SIG-M5 treated with dmso at 0.1 percent for 504 hours (cell line): ENCODE measurements at regions not wholly inside any gene's neighbourhood (a gene's known extent, or its start where the extent isn't known, plus 50 kb on each side); places are given as distances from the start of the nearest gene placed in this dataset.

Experiments
- DNase-seq: peaks from one replicate; lab custom pipeline; 2025; ENCODE audit not compliant: unreplicated experiment; lab: John Stamatoyannopoulos, UW

- DNase-seq = no peak
These were observed 94.4 kb upstream of the PRLR start for GRCh38 chr5:35324679-35325078.

GRCh38 chr5:35324201-35324600 lies 93.9 kb upstream of the PRLR start:
- DNase-seq = no peak

GRCh38 chr5:35320029-35320428 lies 89.7 kb upstream of the PRLR start:
- DNase-seq = no peak

GRCh38 chr5:35319333-35320002 lies 89.2 kb upstream of the PRLR start:
- DNase-seq = peak; percentile 88

GRCh38 chr5:35317586-35317985 lies 87.3 kb upstream of the PRLR start:
- no peak for DNase-seq

- DNase-seq = no peak
These were observed 86.5 kb upstream of the PRLR start for GRCh38 chr5:35316611-35317274.

GRCh38 chr5:35313291-35313690 lies 83.0 kb upstream of the PRLR start:
- DNase-seq = peak; percentile 85

GRCh38 chr5:35312267-35312666 lies 82.0 kb upstream of the PRLR start:
- no peak for DNase-seq

GRCh38 chr5:35309365-35310130 lies 79.3 kb upstream of the PRLR start:
- no peak for DNase-seq

GRCh38 chr5:35308421-35308820 lies 78.1 kb upstream of the PRLR start:
- DNase-seq = peak; percentile 18

GRCh38 chr5:35306716-35307365 lies 76.6 kb upstream of the PRLR start:
- DNase-seq = peak; percentile 59

- DNase-seq = no peak
These were observed 75.2 kb upstream of the PRLR start for GRCh38 chr5:35305336-35306020.

- no peak for DNase-seq
These were observed 74.0 kb upstream of the PRLR start for GRCh38 chr5:35304291-35304690.

GRCh38 chr5:35303152-35303551 lies 72.9 kb upstream of the PRLR start:
- DNase-seq = no peak

- DNase-seq = no peak
These were observed 72.3 kb upstream of the PRLR start for GRCh38 chr5:35302544-35302943.

GRCh38 chr5:35297755-35298154 lies 67.5 kb upstream of the PRLR start:
- DNase-seq = no peak

- no peak for DNase-seq
These were observed 64.7 kb upstream of the PRLR start for GRCh38 chr5:35294976-35295375.

GRCh38 chr5:35294017-35294416 lies 63.7 kb upstream of the PRLR start:
- DNase-seq = no peak

- no peak for DNase-seq
These were observed 55.1 kb upstream of the PRLR start for GRCh38 chr5:35285435-35285834.

- no peak for DNase-seq
These were observed 54.7 kb upstream of the PRLR start for GRCh38 chr5:35285011-35285410.

GRCh38 chr5:35284364-35284763 lies 54.1 kb upstream of the PRLR start:
- no peak for DNase-seq
